SK-N-SH (cell line): ENCODE measurements at regions not wholly inside any gene's neighbourhood (a gene's known extent, or its start where the extent isn't known, plus 50 kb on each side); places are given as distances from the start of the nearest gene placed in this dataset.

ENCODE experiments used
- CTCF ChIP-seq: fragments of 200-600 bp; sonication (generic); IDR thresholded peaks from 2 replicates; pipeline ENCODE4 v1.6.1; 2017; ENCODE audit warnings: antibody characterized with exemption, mild to moderate bottlenecking, moderate library complexity
- FOSL2 ChIP-seq: IDR thresholded peaks from 2 replicates; pipeline ENCODE4 v1.4.0; 2012; ENCODE audit warnings: low read depth, mild to moderate bottlenecking, moderate library complexity, borderline replicate concordance
- GABPA ChIP-seq: IDR thresholded peaks from 2 replicates; pipeline ENCODE4 v1.4.0; 2012; ENCODE audit warnings: low read depth, mild to moderate bottlenecking
- MXI1 ChIP-seq: IDR thresholded peaks from 2 replicates; pipeline ENCODE4 v1.6.1; 2012; ENCODE audit warnings: mild to moderate bottlenecking, low read depth, low read length, improper control_type of control experiment
- POLR2AphosphoS5 ChIP-seq: IDR thresholded peaks from 2 replicates; pipeline ENCODE4 v1.6.1; 2012; ENCODE audit warnings: low read depth, low read length
- RCOR1 ChIP-seq: fragments of 150-350 bp; IDR thresholded peaks from 2 replicates; pipeline ENCODE4 v1.6.1; 2017; ENCODE audit warnings: antibody characterized with exemption, low read length
- SIN3A ChIP-seq: IDR thresholded peaks from 2 replicates; pipeline ENCODE4 v1.6.1; 2012; ENCODE audit warnings: low read depth, mild to moderate bottlenecking, low read length, moderate library complexity, borderline replicate concordance
- SMC3 ChIP-seq: IDR thresholded peaks from 2 replicates; pipeline ENCODE4 v1.6.1; 2012; ENCODE audit warnings: low read depth, low read length, improper control_type of control experiment
- TCF12 ChIP-seq: IDR thresholded peaks from 2 replicates; pipeline ENCODE4 v1.4.0; 2012
- ZBTB33 ChIP-seq: IDR thresholded peaks from 2 replicates; pipeline ENCODE4 v1.4.0; 2012; ENCODE audit warnings: low read depth, borderline replicate concordance

GRCh38 chr10:108749042-108749441, 1174.3 kb downstream of the XPNPEP1 start:
- no peak for TF ChIP-seq CTCF
- no peak for TF ChIP-seq TCF12
- no peak for TF ChIP-seq GABPA
- no peak for TF ChIP-seq ZBTB33
- no peak for TF ChIP-seq SIN3A
- TF ChIP-seq MXI1, result no peak
- TF ChIP-seq RCOR1, result no peak
- no peak for TF ChIP-seq SMC3
- no peak for TF ChIP-seq POLR2AphosphoS5
- no peak for TF ChIP-seq FOSL2
